ENCODE measurements at regions not wholly inside any gene's neighbourhood (a gene's known extent, or its start where the extent isn't known, plus 50 kb on each side); places are given as distances from the start of the nearest gene placed in this dataset.

GRCh38 chr18:55650363-55650870 lies 62.4 kb upstream of the TCF4 start:
- Histone ChIP-seq H3K4me3 (ENCODE audit: low read length) (no peak overlapping the region), H3K79me2 (ENCODE audit: control insufficient read depth, low read length) (no peaks in the 10 kb centered on the region), H3K9me2 (replicated peaks; ENCODE audit: control insufficient read depth, low read length) (no peaks in the 10 kb centered on the region), H3F3A (ENCODE audit: control insufficient read depth, insufficient read depth) (no peaks in the 10 kb centered on the region), H3K4me2 (ENCODE audit: low read length) (no peak overlapping the region), H3K36me3 (ENCODE audit: control insufficient read depth, low read length) (no peaks in the 10 kb centered on the region), H3K27me3 (ENCODE audit: control insufficient read depth, low read length) (no peaks in the 10 kb centered on the region), H3K9me3 (ENCODE audit: control insufficient read depth, insufficient read depth, low read length) (no peaks in the 10 kb centered on the region), H4K20me1 (ENCODE audit: control insufficient read depth, insufficient read depth, low read depth, low read length) (no peaks in the 10 kb centered on the region), H3K27ac (ENCODE audit: low read depth, low read length) (no peak overlapping the region), H3K4me1 (ENCODE audit: control insufficient read depth, low read length) (no peaks in the 10 kb centered on the region)
- no peak for TF ChIP-seq EZH2phosphoT487 (IDR thresholded peaks at IDR 0.05; ENCODE audit: borderline replicate concordance, low read length)
- TF ChIP-seq CTCF (IDR thresholded peaks at IDR 0.05; ENCODE audit: low read depth, low read length, poor library complexity, severe bottlenecking), result no peak

- H3K4me2 ChIP-seq (ENCODE audit: low read length), result no peak overlapping the region
- no peak overlapping the region for H3K4me3 ChIP-seq (ENCODE audit: low read length)
- H3K9me3 ChIP-seq (ENCODE audit: control insufficient read depth, insufficient read depth, low read length), result 0 out of 2 replicates have a peak, but pooled peaks cover 4% of the 10 kb centered on the region
Observed at GRCh38 chr18:55647331-55647730, 59.3 kb upstream of the TCF4 start.

GRCh38 chr18:55642191-55642590 lies 54.2 kb upstream of the TCF4 start:
- Histone ChIP-seq H3F3A (ENCODE audit: control insufficient read depth, insufficient read depth) (no peaks in the 10 kb centered on the region), H3K79me2 (ENCODE audit: control insufficient read depth, low read length) (no peaks in the 10 kb centered on the region), H3K9me2 (replicated peaks; ENCODE audit: control insufficient read depth, low read length) (no peaks in the 10 kb centered on the region), H3K4me1 (ENCODE audit: control insufficient read depth, low read length) (no peaks in the 10 kb centered on the region), H3K4me3 (ENCODE audit: low read length) (no peak overlapping the region), H4K20me1 (ENCODE audit: control insufficient read depth, insufficient read depth, low read depth, low read length) (no peaks in the 10 kb centered on the region), H3K9me3 (ENCODE audit: control insufficient read depth, insufficient read depth, low read length) (peaks cover 4% of the 10 kb centered on the region; the same call in 1 of the 2 replicates), H3K36me3 (ENCODE audit: control insufficient read depth, low read length) (no peaks in the 10 kb centered on the region), H3K4me2 (ENCODE audit: low read length) (no peak overlapping the region), H3K27ac (ENCODE audit: low read depth, low read length) (no peak overlapping the region), H3K27me3 (ENCODE audit: control insufficient read depth, low read length) (no peaks in the 10 kb centered on the region)
- no peak for TF ChIP-seq EZH2phosphoT487 (IDR thresholded peaks at IDR 0.05; ENCODE audit: borderline replicate concordance, low read length)
- TF ChIP-seq CTCF (IDR thresholded peaks at IDR 0.05; ENCODE audit: low read depth, low read length, poor library complexity, severe bottlenecking), result no peak

More at GRCh38 chr18:55647331-55647730, 59.3 kb upstream of the TCF4 start:
- H3K27ac ChIP-seq (ENCODE audit: low read depth, low read length), result no peak overlapping the region
- no peaks in the 10 kb centered on the region for H3K27me3 ChIP-seq (ENCODE audit: control insufficient read depth, low read length)
- H3F3A ChIP-seq (ENCODE audit: control insufficient read depth, insufficient read depth), result no peaks in the 10 kb centered on the region
- TF ChIP-seq CTCF (IDR thresholded peaks at IDR 0.05; ENCODE audit: low read depth, low read length, poor library complexity, severe bottlenecking) (no peak), EZH2phosphoT487 (IDR thresholded peaks at IDR 0.05; ENCODE audit: borderline replicate concordance, low read length) (no peak)
- no peaks in the 10 kb centered on the region for H3K36me3 ChIP-seq (ENCODE audit: control insufficient read depth, low read length)
- H3K4me1 ChIP-seq (ENCODE audit: control insufficient read depth, low read length), result no peaks in the 10 kb centered on the region
- H3K9me2 ChIP-seq (replicated peaks; ENCODE audit: control insufficient read depth, low read length), result no peaks in the 10 kb centered on the region
- H3K79me2 ChIP-seq (ENCODE audit: control insufficient read depth, low read length), result no peaks in the 10 kb centered on the region
- H4K20me1 ChIP-seq (ENCODE audit: control insufficient read depth, insufficient read depth, low read depth, low read length), result no peaks in the 10 kb centered on the region
